ENCODE measurements at regions not wholly inside any gene's neighbourhood (a gene's known extent, or its start where the extent isn't known, plus 50 kb on each side); places are given as distances from the start of the nearest gene placed in this dataset.

DNA sequence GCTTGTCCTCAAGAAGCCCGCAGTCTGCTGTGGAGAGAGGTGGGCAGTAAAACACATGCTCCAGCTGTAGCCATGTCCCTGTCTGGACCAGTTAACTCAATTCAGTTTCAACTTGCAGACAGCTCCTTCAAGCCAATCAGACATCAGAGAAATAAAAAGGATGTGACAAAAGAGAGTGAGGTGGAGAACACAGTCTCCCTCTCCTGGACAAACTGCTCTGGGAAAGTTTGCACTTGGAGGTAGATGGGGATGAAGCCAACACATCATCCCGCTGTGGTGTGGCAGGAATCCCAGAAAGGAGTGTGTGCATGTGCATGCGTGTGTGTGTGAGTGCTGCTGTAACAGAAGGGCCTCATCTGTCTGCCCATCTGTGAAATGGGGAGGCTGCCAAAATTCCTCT, 358.6 kb upstream of the ASIC2 start:
- no peak for DNase-seq

DNA sequence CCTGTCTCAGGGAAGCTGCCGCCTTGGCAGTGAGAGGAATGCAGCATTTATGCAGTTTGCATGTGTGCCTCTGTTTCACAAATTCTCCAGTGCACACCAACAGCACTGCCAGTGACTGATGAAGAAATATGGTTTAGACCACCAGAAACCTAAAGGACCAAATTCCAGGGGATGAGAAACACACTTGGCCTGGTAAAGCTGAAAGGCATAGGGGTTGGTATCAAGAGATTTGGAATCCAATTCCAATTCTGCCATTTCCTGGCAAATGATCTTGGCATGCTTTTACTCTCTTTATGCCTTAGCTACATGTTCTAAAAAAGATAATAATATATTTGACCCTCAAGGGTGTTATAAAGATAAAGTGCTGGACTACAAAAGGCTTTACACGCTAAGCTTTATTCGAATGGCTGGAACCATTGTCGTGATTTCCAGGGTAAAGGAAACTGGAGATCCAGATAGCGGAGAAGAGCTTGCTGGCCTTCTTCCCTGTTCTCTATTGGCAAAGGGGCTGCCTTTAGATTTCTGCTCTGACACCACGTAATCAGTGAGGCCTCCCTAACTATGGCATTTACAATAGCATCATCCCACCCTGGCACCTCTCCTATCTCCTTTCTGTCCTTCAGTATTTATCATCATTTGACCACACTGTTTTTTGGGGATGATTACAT, 359.8 kb upstream of the ASIC2 start:
- DNase-seq = no peak

DNA sequence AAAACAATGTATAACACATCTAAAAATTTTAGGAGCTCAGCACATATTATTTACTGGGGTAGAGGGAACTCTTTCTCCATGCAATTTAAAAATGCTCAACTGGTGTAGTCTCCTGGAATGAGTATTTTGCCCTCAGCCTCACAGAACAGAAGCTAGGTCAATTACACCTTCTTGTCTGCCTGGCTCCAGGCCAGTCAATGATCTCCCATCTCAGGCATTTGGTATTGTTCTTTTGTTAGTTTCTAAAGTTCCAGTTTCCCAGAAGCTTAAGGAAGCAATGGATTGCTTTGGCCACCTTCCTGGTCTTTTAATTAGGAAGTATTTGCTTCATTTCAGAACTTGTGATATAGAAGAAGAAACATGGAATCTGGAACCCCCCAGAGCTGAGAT, 360.3 kb upstream of the ASIC2 start:
- no peak for DNase-seq

DNA sequence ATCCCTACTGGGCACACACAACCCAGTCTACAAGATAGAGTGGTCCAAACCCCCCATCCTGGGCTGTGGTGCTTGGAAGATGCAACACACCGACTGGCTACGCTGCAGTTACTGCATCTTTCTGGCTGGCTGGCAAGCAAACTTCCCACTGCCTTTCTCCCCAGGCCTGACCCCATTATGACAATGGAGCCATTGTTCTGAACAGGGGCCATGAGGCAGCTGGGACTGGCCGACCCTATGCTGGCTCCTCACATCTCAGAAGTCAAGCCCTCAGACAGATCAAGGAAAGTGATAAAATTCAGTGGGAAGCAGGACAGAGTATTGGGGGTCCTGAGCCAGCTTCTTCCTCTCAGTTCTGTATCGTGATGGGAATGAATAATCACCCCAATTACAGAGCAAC, 364.1 kb upstream of the ASIC2 start:
- no peak for DNase-seq

DNA sequence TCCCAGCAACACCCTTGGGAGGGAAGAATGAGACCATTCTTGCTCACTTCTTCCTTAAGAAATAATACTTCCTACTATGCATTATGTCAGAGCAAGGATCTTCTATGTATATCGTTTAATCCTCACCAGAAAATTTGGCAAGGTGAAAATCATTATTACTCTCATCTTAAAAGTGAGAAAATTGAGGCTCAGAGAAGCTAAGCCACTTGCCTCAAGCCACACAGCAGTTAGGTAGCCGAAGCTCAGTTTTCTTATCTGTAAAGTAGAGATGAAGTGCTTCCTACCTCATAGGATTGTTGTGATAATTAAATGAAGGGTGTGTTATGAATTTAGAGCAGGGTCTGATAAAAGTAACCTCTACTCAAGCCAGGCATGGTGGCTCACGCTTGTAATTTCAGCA, 368.9 kb upstream of the ASIC2 start:
- no peak for DNase-seq

DNA sequence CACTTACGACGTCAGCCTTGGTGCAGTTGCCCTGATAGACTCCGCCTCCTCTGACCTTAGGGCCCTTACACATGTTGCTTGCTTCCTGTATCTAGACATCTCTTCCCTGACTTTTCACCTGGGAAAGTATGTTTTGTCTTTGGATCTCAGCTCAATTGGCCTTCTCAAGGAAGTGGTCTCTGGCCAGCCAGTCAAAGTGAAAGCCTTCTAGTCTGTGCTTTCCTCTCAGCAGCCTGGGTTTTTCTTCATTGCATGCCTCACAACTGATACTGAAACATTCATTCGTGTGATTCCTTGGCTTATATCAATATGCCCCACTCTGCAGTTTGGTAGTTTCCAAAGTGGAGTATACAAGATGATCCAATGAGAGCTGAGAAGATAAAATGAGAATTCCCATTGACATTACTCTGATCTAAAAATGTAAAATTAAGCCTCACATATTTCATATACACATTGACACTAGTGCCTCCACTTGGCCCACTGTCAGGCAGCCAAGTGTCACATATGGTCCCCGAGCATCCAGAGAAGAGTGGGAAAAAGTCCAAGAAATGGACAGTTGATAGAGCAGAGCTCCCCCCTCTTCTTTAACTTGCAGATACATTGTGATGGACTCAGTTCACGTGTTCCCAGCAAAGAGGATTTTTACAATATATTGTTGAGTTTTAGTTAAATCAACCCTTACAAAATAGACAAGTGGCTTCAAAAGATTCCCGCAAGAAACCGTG, 371.2 kb upstream of the ASIC2 start:
- no peak for DNase-seq

DNA sequence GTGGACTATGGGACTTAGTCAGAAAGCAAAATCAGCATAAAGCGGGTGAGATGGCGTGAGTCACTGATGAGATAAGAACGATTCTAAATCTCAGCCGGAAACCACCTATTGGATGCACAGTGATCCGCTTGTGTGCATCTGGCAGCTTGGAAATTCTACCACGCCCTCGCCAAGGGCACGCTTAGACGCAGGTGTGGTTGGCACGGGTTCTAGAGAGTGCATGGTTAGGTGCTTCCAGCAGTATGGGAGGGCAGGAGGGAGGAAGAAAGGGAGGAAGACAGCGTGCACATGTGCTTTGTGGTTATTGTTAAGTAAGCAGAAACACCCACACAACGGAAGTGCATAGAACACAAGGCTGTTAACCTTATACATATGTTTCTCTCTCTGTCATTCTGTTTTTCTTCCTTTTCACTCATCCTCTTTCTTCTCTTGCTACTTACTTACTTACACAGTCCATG, 374.0 kb upstream of the ASIC2 start:
- no peak for DNase-seq

DNA sequence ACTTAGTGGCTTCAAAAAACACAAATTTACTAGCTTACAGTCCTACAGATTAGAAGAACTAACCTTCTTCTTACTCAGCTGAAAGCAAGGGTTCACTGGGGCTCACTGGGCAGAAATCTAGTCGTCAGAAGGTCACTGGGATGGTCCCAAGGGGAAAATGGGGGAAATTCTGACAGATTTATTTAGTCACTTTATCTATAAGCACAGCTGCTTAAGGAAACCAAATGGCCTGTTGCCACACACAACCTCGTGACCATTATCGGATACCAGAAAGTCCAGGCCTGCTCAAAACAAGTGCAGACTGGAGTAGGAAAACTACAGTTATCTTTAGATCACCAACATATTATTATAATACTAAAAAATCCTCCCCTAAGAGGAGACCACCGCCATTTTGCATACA, 374.6 kb upstream of the ASIC2 start:
- DNase-seq = no peak

DNA sequence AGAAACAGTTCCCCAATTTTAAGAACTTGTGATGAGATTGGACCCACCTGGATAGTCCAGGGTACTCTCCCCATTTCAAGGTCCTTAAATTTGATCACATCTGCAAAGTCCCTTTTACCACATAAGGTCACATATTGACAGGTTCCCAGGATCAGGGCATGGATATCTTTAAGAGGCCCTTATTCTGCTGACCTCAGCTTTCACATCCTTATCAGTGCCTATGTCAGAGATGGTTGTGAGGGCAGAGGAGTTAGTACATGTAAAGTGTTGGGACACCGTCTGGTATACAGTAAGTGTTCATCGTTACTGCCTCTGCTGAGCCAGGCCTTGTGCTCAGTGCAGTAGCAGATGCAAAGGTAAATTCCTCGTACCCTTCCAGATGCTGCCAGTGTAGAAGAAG, 375.4 kb upstream of the ASIC2 start:
- DNase-seq = no peak

DNA sequence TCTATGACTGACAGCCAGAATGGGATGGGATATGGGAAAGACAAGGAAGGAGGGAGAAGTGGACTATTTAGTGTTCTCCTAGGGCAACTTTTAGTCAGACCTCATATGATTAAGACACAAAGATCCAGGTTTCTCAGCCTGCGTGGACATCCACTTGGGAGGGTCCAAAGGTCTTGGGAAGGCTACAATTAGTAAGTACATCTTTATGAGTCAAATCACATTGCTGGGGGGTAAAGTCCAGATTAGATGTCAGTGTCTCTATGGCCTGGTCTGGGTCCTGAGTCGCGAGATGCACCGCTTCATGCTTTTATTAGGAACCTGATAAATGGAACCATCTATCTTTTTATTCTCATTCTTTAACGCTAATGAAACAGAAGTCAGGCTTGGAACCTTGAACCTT, 378.4 kb upstream of the ASIC2 start:
- DNase-seq = no peak

DNA sequence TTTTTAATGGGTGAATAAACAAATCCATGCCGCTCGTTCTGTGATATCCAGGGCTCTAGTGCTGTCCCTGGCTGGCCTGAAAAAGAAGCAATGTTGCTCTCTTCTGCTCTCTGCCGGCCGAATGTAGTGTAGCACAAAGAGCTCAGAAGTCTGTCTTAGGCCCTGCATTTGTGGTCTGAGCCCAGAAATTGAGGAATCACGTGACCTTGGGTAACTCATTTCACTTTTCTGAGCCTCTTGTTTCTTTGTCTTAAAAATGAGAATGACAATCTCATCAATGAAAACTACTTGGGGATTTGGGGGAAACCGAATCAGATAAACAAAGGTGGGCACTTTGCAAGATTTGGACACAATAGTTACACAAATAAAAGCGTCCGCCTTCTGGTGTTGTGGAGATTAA, 381.6 kb upstream of the ASIC2 start:
- no peak for DNase-seq

DNA sequence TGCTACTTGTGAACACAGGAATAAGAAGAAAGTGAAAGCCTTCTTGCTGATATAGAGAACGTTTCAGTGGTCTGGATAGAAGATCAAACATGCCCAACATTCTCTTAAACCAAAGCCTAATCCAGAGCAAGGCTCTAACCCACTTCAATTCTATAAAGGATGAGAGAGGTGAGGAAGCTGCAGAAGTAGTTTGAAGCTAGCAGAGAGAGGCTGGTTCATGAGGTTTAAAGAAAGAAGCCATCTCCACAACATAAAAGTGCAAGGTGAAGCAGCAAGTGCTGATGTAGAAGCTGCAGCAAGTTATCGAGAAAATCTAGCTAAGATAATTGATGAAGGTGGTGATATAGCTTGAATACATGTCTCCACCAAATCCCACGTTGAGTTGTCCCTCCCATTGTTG, 383.3 kb upstream of the ASIC2 start:
- DNase-seq = no peak

DNA sequence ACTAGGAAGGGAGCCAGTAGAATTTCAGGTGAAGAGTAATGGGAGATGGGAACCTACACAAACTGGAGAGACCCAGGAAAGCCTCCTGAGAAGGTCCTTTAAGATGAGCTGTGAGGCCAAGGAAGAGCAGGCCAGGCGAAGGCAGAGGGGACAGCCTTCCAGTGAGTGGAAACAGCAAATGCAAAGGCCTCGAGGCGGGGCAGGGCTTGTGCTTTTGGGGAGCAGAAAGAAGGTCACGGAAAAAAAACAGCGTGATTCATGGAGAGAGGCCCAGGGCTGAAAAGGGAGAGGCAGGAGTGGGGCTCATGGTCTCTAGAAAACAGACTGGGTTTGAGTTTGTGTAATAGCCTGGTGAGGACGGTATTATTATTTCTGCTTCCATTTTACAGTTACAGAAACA, 386.5 kb upstream of the ASIC2 start:
- DNase-seq = no peak

DNA sequence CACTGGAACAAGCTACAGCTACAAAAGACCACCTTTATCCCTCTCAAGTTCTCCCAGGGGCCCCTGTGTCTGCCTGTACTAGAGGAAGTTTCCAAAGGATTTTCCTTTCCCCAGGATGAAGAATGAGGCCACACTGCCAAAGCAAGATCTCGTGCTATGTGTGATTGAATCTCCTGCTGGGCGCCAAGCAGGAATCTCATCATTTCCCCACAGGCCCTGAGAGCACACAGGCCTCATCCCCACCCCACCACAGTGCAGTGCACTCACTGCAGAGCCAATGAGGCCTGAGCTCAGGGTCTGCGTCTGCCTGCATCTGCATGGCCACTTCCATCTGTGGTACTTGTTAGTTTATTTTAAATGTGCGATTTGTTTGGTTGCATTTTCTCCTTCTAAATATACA, 387.4 kb upstream of the ASIC2 start:
- no peak for DNase-seq

DNA sequence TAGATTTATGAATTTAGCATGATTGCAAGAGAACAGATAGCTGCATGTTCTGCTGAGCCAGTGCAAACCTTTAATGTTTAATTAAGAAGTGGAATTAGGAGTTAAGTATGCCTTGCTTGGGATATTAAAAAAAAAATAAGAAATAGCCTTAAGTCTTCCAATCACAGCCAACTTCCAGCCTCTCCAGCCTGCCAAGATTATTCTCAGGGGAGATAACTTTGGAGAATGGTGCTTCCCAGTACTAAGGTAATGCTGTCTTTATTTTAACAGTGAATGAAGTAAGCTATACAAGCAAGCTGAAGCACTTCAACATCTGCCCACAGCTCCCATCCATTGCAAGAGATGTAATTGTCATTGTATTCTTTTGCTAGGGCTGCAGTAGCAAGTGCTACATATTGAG, 389.5 kb upstream of the ASIC2 start:
- DNase-seq = no peak

DNA sequence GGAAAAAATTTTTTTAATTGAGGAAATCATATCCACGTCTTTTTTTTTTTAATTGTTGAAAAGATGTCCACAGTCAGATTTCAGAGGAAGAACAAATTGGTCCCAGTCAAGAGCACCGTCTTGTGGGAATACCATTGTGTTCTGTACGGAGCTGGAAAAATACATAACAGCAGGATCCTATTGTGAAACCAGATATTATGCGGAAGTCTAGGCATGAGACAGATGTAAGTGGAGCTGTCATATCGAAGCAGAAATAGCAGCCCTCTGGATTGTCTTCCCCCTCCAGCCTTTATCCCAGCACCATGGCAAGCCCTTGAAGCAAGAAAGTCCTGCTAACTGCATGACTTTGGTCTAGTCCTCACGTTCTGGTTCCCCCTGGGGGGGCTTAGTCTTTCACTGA, 391.6 kb upstream of the ASIC2 start:
- DNase-seq = no peak

DNA sequence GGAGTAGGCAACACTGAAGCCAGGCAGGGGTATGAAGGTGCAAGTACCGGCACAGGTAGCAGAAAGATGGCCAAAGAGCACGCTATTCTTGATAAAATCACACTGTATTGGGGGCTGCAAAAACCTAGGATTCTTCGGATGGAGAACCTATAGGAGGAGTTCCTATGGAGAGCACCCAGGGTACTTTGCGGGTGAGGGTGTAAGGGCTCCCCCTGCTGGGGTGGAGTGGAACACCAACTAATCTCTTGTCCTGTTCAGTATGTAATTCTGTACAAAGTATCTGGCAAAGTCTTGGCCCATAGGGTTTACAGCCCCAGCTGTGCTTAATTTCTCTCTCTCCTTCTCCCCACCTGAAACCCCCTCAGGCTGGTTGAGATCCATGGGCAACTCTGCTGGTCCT, 393.1 kb upstream of the ASIC2 start:
- DNase-seq = no peak

DNA sequence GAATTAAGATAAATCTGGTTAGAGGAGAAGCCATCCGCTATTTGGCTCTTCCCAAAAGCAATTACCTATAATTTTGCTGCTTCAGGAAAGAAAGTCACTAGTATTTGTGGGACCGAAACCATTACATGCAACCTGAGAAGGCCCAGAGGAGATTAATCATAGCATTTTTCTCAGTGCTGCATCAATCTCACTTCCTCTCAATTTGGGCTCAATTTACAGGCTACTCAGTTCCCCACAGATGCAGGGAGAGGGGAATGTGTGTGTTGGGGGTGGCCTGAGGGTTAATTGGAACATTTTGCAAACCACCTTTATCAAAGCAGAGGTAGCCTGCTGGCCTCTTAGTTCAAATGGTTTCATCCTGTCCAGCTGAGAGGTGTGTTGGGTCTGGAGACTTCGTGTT, 394.7 kb upstream of the ASIC2 start:
- no peak for DNase-seq

DNA sequence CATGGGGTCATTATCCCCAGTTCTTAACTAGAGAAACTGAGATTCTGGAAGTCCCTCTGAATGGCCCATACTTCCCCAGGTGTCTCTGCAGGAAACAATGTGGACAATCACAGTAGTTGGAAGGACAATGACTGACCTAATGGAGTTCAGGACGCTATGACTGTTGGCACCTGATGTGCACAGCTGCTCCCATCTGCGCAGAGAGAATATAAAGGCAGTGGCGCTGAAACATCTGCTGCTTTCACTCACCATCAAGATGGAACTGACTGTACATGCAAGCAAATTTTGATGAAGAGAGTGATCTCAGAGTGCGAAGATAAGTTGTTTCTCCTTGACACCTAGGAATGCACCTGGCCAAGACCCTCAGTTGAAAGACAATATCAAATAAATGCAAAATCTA, 395.7 kb upstream of the ASIC2 start:
- no peak for DNase-seq

DNA sequence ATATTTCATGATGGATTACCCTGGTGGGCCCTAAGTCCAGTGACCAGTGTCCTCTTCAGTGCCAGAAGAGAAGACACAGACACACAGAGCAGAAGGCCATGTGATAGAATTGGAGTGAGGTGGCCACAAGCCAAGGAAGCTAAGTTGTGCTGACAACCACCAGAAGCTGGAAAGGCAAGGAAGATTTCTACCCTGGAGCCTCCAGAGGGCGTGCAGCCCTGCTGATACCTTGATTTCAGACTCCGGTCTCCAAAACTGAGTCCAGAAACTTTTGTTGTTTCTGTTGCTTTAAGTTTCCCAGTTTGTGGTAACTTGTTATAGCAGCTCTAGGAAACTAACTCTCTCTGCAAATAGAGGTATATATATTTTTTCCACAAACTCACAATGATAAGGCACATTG, 396.6 kb upstream of the ASIC2 start:
- no peak for DNase-seq

DNA sequence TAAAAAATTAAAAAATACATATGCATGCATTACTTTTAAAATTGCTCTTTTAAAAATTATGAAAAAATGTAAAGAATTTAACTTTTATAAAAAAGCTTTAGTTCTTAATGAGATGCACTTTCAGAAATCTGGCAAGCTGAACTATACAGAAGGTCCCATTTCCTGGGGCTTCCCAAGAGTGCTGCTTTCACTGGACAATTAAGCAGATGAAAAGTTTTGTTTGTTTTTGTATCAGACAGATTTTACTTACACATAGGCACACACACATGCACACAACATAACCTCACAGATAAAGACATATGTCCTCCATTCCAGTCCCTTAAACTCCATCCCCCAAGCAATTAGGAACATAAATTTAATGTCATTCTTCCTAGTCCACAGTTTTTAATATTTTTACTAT, 402.3 kb upstream of the ASIC2 start:
- no peak for DNase-seq

DNA sequence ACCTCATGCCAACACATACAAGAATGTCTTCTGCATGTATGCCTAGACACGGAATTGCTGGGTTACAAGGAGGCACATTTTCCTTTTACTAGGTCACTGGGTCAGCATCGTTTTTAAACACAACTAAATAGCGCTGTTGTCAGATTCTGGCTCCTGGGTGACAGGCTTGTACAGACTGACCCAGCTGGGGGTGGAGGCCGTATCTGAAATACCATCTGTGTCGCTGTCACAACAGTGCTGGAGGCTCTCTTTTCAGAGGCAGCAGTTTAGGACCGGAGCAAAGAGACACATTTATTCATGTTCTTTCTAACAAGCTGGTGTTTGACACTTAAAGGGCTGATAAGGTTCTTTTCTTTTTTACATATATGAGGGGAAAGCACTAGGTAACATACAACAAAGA, 403.0 kb upstream of the ASIC2 start:
- no peak for DNase-seq

DNA sequence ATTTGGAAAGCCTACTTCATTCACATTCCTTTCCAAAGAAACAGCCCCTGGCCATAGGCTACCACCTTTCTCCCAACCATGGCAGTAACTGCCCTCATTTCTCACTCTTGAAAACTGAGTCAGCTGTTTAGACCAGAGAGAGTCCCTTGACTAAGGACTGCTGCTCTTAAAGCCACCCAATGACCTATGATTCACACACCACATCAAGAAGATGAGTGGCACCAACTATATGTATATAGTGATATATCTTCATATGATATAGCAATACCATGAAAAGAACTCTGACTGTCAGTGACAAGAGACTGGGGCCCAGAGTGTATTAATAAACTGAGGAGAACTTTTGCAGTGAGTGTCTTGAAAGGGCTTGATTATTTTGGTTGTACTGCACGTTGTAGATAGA, 404.5 kb upstream of the ASIC2 start:
- no peak for DNase-seq

DNA sequence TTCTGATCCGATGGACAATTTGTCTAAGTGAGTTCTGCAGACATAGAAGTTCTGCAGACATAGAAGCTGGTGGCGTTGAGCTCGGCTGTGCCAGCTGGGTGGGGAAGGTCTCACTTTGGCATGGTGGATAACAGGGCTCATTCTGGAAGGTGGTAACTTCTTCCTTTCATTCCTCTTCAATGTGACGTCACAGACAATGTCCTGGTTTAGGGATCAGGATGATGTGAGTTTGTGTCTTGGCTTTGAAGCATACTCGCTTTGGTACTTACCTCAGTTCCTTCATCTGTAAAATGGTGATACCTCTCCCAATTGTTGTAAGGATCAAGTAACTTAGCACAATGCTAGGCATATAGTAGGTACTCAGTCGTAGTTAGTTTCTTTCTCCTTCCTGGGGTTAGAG, 408.8 kb upstream of the ASIC2 start:
- no peak for DNase-seq

DNA sequence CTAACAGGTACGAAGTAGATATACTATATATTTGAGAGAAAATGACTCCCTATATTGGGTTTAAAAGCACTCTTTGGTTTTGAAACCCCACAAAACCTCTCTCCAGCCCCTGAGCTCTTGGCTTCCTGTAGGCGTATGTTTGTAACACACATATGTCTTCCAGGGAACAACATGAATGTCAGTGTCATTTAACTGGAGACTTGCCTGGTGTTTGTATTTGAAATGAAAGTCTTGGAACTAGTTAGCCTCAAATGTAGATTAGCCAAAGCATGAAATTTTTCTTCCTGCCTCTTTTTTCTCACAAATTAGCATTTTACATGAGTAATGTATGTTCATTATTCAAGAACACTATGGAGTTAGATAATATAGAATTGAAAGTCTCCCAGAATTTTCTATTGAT, 411.8 kb upstream of the ASIC2 start:
- no peak for DNase-seq
